ENCODE measurements at regions not wholly inside any gene's neighbourhood (a gene's known extent, or its start where the extent isn't known, plus 50 kb on each side); places are given as distances from the start of the nearest gene placed in this dataset.

DNA sequence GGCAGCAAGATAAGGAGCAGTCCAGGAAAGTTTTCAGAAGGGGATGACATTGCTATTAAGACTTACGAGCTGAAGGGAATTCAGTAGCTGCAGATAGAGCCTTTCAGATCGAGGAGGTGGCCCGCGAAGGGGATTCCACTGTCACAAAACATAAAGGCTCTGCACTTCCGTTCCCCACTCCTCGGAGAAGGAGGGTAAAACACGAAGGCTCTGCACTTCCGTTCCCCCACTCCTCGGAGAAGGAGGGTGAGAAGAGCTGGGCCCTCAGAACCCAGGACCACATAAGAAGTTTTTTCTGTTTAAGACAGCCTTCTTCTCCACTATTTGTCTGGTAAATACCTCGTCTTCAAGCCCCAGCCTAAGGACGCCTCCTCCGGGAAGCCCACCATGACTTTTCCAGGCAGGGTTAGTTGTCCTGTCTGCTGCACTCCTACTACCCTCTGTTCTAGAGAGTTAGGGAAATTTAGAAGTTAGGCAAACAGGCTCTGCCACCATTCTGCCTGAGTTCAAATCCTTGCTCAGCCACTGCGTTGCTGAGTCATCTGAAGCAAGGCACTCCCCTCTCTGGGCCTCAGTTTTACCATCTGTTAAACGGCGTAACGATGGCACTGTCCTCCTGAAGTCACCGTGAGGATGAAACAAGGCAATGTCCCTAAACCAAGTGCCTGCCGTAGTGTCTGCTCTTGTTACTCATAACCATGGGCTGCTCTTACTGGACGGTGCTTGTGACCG lies 134.1 kb upstream of the HES1 start:
- no peak overlapping the region for H3K14ac ChIP-seq (ENCODE audit: insufficient read depth, low read length)
- no peak overlapping the region for H2AK5ac ChIP-seq (ENCODE audit: insufficient read length, low read length)
- H3K36me3 Mint-ChIP-seq (ENCODE audit: insufficient read depth in 1 of 3, low read depth in 3 of 3), result no peaks in the 10 kb centered on the region
- no peak overlapping the region for H2AFZ ChIP-seq (ENCODE audit: low read length)
- H2BK15ac ChIP-seq (ENCODE audit: low read depth, low read length), result no peak overlapping the region
- no peak overlapping the region for H3K27ac ChIP-seq (ENCODE audit: insufficient read length, low read depth, low read length)
- peaks cover 44% of the 10 kb centered on the region for H3K27me3 Mint-ChIP-seq (ENCODE audit: low read depth)
- no peak overlapping the region for H4K5ac ChIP-seq (ENCODE audit: insufficient read length, low read depth, low read length)
- DNase-seq, result no peak
- no peak overlapping the region for H3K56ac ChIP-seq (ENCODE audit: insufficient read length, low read depth, low read length)
- H3T11ph ChIP-seq (ENCODE audit: low read length), result no peak overlapping the region
- WGBS (ENCODE audit: extremely low coverage, insufficient read length, low lambda C conversion rate), result no CpG with 5 or more reads among the region's 20 CpGs
- no peaks in the 10 kb centered on the region; a peak in 2 of 5 replicates for H3K9me3 Mint-ChIP-seq
- H2BK20ac ChIP-seq (ENCODE audit: low read depth, low read length, poor library complexity, severe bottlenecking), result no peak overlapping the region
- no peak overlapping the region for H3K9ac ChIP-seq (ENCODE audit: extremely low read depth, insufficient read length, low read length)
- H4K8ac ChIP-seq (replicated peaks; ENCODE audit: insufficient read length, low read depth, low read length), result no peak overlapping the region
- no peak overlapping the region for H2BK120ac ChIP-seq (ENCODE audit: low read depth, low read length, poor library complexity, severe bottlenecking)
- no peak overlapping the region for H3K4me2 ChIP-seq (ENCODE audit: insufficient read depth, insufficient read length, low read length)
- no peak overlapping the region for H2BK5ac ChIP-seq (ENCODE audit: insufficient read length, low read length)
- H3K79me1 ChIP-seq (ENCODE audit: insufficient read depth, low read depth, low read length, poor library complexity, severe bottlenecking), result no peaks in the 10 kb centered on the region
- H3K4me3 Mint-ChIP-seq, result peak overlapping the region in 1 of 2 experiments; percentile 62; a peak in 1 of 5 replicates
- H3K4ac ChIP-seq (ENCODE audit: low read depth, low read length), result no peak overlapping the region
- H3K27me3 ChIP-seq (ENCODE audit: insufficient read depth, low read length), result no peaks in the 10 kb centered on the region
- H4K20me1 ChIP-seq (ENCODE audit: control insufficient read depth, insufficient read depth, insufficient read length), result peaks cover under 1% of the 10 kb centered on the region
- H3K4me1 Mint-ChIP-seq, result peaks cover 45 to 46% of the 10 kb centered on the region in 2 experiments
- peaks cover 6% of the 10 kb centered on the region for H3K23me2 ChIP-seq (ENCODE audit: insufficient read length, low read depth, low read length, poor library complexity, severe bottlenecking)
- H2BK12ac ChIP-seq (ENCODE audit: insufficient read length, low read depth, low read length), result no peak overlapping the region
- peak overlapping the region in 1 of 3 experiments; percentile 11; a peak in 1 of 7 replicates for H3K27ac Mint-ChIP-seq
- no peak for TF ChIP-seq CTCF (conservative IDR thresholded peaks at IDR 0.05)
- no peak overlapping the region for H3K18ac ChIP-seq (ENCODE audit: insufficient read length, low read depth, low read length)
- no peaks in the 10 kb centered on the region for H3K79me2 ChIP-seq (ENCODE audit: insufficient read depth, low read length)
- H4K91ac ChIP-seq (ENCODE audit: insufficient read length, low read depth, low read length), result no peak overlapping the region
- H3K9me3 ChIP-seq (ENCODE audit: control insufficient read depth, low read depth, low read length), result no peaks in the 10 kb centered on the region
- H3K23ac ChIP-seq (ENCODE audit: insufficient read length, low read depth, low read length), result no peak overlapping the region
- H3K4me1 ChIP-seq (ENCODE audit: insufficient read depth, low read length), result peaks cover under 1% of the 10 kb centered on the region; the same call in 1 of the 2 replicates

All from H9 (cell line).